ENCODE measurements at regions not wholly inside any gene's neighbourhood (a gene's known extent, or its start where the extent isn't known, plus 50 kb on each side); places are given as distances from the start of the nearest gene placed in this dataset.

GRCh38 chr6:19995575-19996257 is 158.5 kb downstream of the ID4 start:
- in situ Hi-C loops (cut with MboI; ENCODE audit: low sequenced_read_pairs) (no loop called here), dilution Hi-C loops (cut with HindIII; ENCODE audit: low sequenced_read_pairs, unreplicated experiment) (no loop called here), intact Hi-C loops (cut with micrococcal nuclease) (no loop called here)
- H4K91ac ChIP-seq (ENCODE audit: insufficient read depth, low read depth, low read length): no peak overlapping the region
- WGBS, 2 experiments (ENCODE audit: extremely low coverage in 2 of 2, insufficient read length in 1 of 2): 0% methylated on average over 2 of the region's 12 CpGs; no CpG with 5 or more reads in 1 of the 2 experiments
- no peak overlapping the region for H3K27ac ChIP-seq (ENCODE audit: insufficient read depth, low read length)
- H3K4me1 ChIP-seq (ENCODE audit: control insufficient read depth, insufficient read depth, low read length): no peaks in the 10 kb centered on the region
- no TSS peak for BruUV-seq (replicated peaks)
- DNase-seq: no peak
- no peaks in the 10 kb centered on the region for H3K27me3 ChIP-seq (ENCODE audit: control insufficient read depth, insufficient read depth, low read length)
- no peaks in the 10 kb centered on the region for H3K79me1 ChIP-seq (ENCODE audit: low read depth in 1 of 2, low read length in 2 of 2)
- CTCF ChIA-PET: no interaction called here
- no peak overlapping the region for H2AK9ac ChIP-seq (replicated peaks; ENCODE audit: low read depth, low read length, poor library complexity)
- H3K9ac ChIP-seq (ENCODE audit: low read depth, low read length): no peak overlapping the region
- H3K23ac ChIP-seq (ENCODE audit: low read depth, low read length): no peak overlapping the region
- H4K5ac ChIP-seq (ENCODE audit: low read depth, low read length): no peak overlapping the region
- H2AFZ ChIP-seq (replicated peaks; ENCODE audit: low read length, poor library complexity): no peak overlapping the region
- H3K9me3 ChIP-seq (ENCODE audit: control insufficient read depth, insufficient read depth, low read length): peaks cover 6% of the 10 kb centered on the region; the same call in 1 of the 2 replicates
- no peak for TF ChIP-seq RCOR1 (IDR thresholded peaks at IDR 0.05; ENCODE audit: insufficient replicate concordance, low read length)
- no peak for TF ChIP-seq BHLHE40 (IDR thresholded peaks at IDR 0.05; ENCODE audit: low read depth, low read length)
- no peak for TF ChIP-seq POLR2A (IDR thresholded peaks at IDR 0.05; ENCODE audit: low read depth, low read length)
- no peak for TF ChIP-seq RFX5 (IDR thresholded peaks at IDR 0.05; ENCODE audit: low read depth, low read length)
- TF ChIP-seq USF2 (IDR thresholded peaks at IDR 0.05; ENCODE audit: low read depth, low read length): no peak
- TF ChIP-seq MAFK (IDR thresholded peaks at IDR 0.05; ENCODE audit: low read depth, low read length): no peak
- TF ChIP-seq CTCF (conservative IDR thresholded peaks at IDR 0.05; ENCODE audit: low read depth, low read length): no peak
- TF ChIP-seq MXI1 (IDR thresholded peaks at IDR 0.05; ENCODE audit: borderline replicate concordance, low read depth, low read length): no peak
- TF ChIP-seq FOS (IDR thresholded peaks at IDR 0.05; ENCODE audit: low read depth, low read length): no peak
- TF ChIP-seq CHD1 (IDR thresholded peaks at IDR 0.05; ENCODE audit: low read depth, low read length): no peak
- no peak for TF ChIP-seq CEBPB (IDR thresholded peaks at IDR 0.05; ENCODE audit: low read depth, low read length)
- POLR2A ChIA-PET (ENCODE audit: unreplicated experiment): no interaction called here
- no peak overlapping the region for H3K4ac ChIP-seq (ENCODE audit: low read depth, low read length)
- H4K20me1 ChIP-seq (ENCODE audit: insufficient read depth, low read length): no peaks in the 10 kb centered on the region
- H3K9me1 ChIP-seq (ENCODE audit: insufficient read depth, low read length): no peaks in the 10 kb centered on the region
- H3K4me2 ChIP-seq (ENCODE audit: low read depth, low read length): no peak overlapping the region
- no peak overlapping the region for H2BK15ac ChIP-seq (ENCODE audit: low read depth, low read length)
- no peak overlapping the region for H3K14ac ChIP-seq (replicated peaks; ENCODE audit: low read depth, low read length)
- no peak overlapping the region for H3K56ac ChIP-seq (ENCODE audit: extremely low read depth, insufficient read depth, low read length)
- no peak overlapping the region for H2BK5ac ChIP-seq (ENCODE audit: low read depth, low read length, poor library complexity, severe bottlenecking)
- H3K36me3 ChIP-seq (ENCODE audit: control insufficient read depth, insufficient read depth, low read length): no peaks in the 10 kb centered on the region
- no peak overlapping the region for H2BK20ac ChIP-seq (ENCODE audit: low read depth, low read length)
- H3K18ac ChIP-seq (ENCODE audit: low read depth, low read length): no peak overlapping the region
- no peak for ATAC-seq (ENCODE audit: low read depth)
- H2BK120ac ChIP-seq (ENCODE audit: low read depth, low read length): no peak overlapping the region
- no peak overlapping the region for H4K8ac ChIP-seq (ENCODE audit: low read depth in 2 of 2, low read length in 2 of 2)
- no peak overlapping the region for H2AK5ac ChIP-seq (ENCODE audit: low read depth, low read length)
- no peak overlapping the region for H3K4me3 ChIP-seq (ENCODE audit: insufficient read depth, low read depth, low read length)
